HCT116 (cell line): ENCODE measurements at regions not wholly inside any gene's neighbourhood (a gene's known extent, or its start where the extent isn't known, plus 50 kb on each side); places are given as distances from the start of the nearest gene placed in this dataset.

ENCODE experiments used
- ATAC-seq: fragments of 200-7000 bp; cut with Tn5 transposase; 2 replicates; pipeline ENCODE4 v1.9.1; 2020; ENCODE audit warnings: mild to moderate bottlenecking, moderate library complexity
- BruUV-seq: library from RNA; stranded (reverse); fragments of 400-500 nt; replicated peaks from 2 replicates; lab custom pipeline; 2021; lab: Mats Ljungman, UMichigan
- CTCF ChIA-PET: fragments of 300-600 bp; sonication (Branson Sonifier 250); formaldehyde crosslinking; loops from one replicate; lab custom pipeline; 2021; ENCODE audit warnings: antibody characterized with exemption; lab: Charles Lee
- POLR2A ChIA-PET: fragments of 300-600, 350-600 bp; sonication (Branson Sonifier 250); formaldehyde crosslinking; loops from one replicate; lab custom pipeline; 2021; ENCODE audit warnings: antibody characterized with exemption; lab: Charles Lee
- RAD21 ChIA-PET, 2 experiments: fragments of 300-600 bp; sonication (Branson Sonifier 250); formaldehyde crosslinking; loops; one replicate each; lab custom pipeline; 2023; ENCODE audit warnings: low total read pairs in 2 of 2; ENCODE audit not compliant: uncharacterized antibody in 2 of 2, unreplicated experiment in 2 of 2, low non-redundant PET in 1 of 2; lab: Charles Lee
- DNase-seq: peaks from one replicate; pipeline ENCODE4 v3.0.0-alpha.2; 2010; ENCODE audit warnings: low read depth, low spot score
- H2AFZ ChIP-seq: fragments of 200-600 bp; shearing (Covaris generic), sonication (generic); 2 replicates; pipeline ENCODE4 v1.6.1; 2017; ENCODE audit warnings: low read depth, mixed run types, mixed read lengths, antibody characterized with exemption, low read length; ENCODE audit not compliant: poor library complexity, severe bottlenecking
- H3K27ac ChIP-seq: 2 replicates; pipeline ENCODE4 v1.5.1; 2012; ENCODE audit warnings: low read depth, low read length
- H3K27me3 ChIP-seq: fragments of 200-600 bp; sonication (generic); 2 replicates; pipeline ENCODE4 v1.6.1; 2016; ENCODE audit warnings: mixed run types, low read length, mixed read lengths; ENCODE audit not compliant: insufficient read depth
- H3K36me3 ChIP-seq, 2 experiments: fragments of 200-500 bp in 1 of 2; fragments of 200-600 bp in 1 of 2; sonication (Bioruptor generic) in 1 of 2; sonication (generic) in 1 of 2; 2 replicates each; pipeline versions ENCODE4 v1.5.1 to v1.6.1; 2014 to 2016; ENCODE audit warnings: low read length in 2 of 2, inconsistent platforms in 1 of 2, mixed read lengths in 1 of 2, mixed run types in 1 of 2; ENCODE audit not compliant: insufficient read depth in 2 of 2, control insufficient read depth in 1 of 2
- H3K4me1 ChIP-seq, 2 experiments: fragments of 200-600 bp in 1 of 2; sonication (generic) in 1 of 2; 2 replicates each; pipeline versions ENCODE4 v1.5.1 to v1.6.1; 2012 to 2017; ENCODE audit warnings: low read length in 2 of 2, inconsistent platforms in 1 of 2, mild to moderate bottlenecking in 1 of 2, mixed read lengths in 1 of 2, mixed run types in 1 of 2, moderate library complexity in 1 of 2; ENCODE audit not compliant: insufficient read depth in 2 of 2, control insufficient read depth in 1 of 2
- H3K4me2 ChIP-seq: fragments of 200-600 bp; sonication (generic); 2 replicates; pipeline ENCODE4 v1.6.1; 2017; ENCODE audit warnings: mixed run types, low read length, mixed read lengths
- H3K4me3 ChIP-seq, 2 experiments: fragments of 200-600 bp in 1 of 2; sonication (generic) in 1 of 2; replicated peaks in 1 of 2; 2 replicates each; pipeline ENCODE4 v1.5.1; 2011 to 2016; ENCODE audit warnings: low read length in 2 of 2, control low read depth in 1 of 2, low read depth in 1 of 2, mild to moderate bottlenecking in 1 of 2, mixed read lengths in 1 of 2, mixed run types in 1 of 2
- H3K79me2 ChIP-seq: fragments of 200-600 bp; sonication (generic); 2 replicates; pipeline ENCODE4 v1.6.1; 2017; ENCODE audit warnings: mild to moderate bottlenecking, mixed run types, low read length, moderate library complexity, mixed read lengths; ENCODE audit not compliant: insufficient read depth
- H3K9ac ChIP-seq: fragments of 200-600 bp; sonication (generic); 2 replicates; pipeline ENCODE4 v1.6.1; 2016; ENCODE audit warnings: low read length, mixed read lengths
- H3K9me2 ChIP-seq: fragments of 200-600 bp; sonication (generic), shearing (Covaris generic); 2 replicates; pipeline ENCODE4 v1.6.1; 2017; ENCODE audit warnings: mixed run types, mild to moderate bottlenecking, moderate library complexity; ENCODE audit not compliant: insufficient read depth
- H3K9me3 ChIP-seq, 2 experiments: fragments of 200-500 bp in 1 of 2; fragments of 200-600 bp in 1 of 2; sonication (Bioruptor generic) in 1 of 2; sonication (generic) in 1 of 2; 2 replicates each; pipeline ENCODE4 v1.6.1; 2014 to 2017; ENCODE audit warnings: low read length in 2 of 2, mixed read lengths in 2 of 2, inconsistent platforms in 1 of 2, low read depth in 1 of 2, mild to moderate bottlenecking in 1 of 2, mixed run types in 1 of 2, moderate library complexity in 1 of 2; ENCODE audit not compliant: control insufficient read depth in 1 of 2, insufficient read depth in 1 of 2
- H4K20me1 ChIP-seq: fragments of 200-600 bp; sonication (generic), shearing (Covaris generic); 2 replicates; pipeline ENCODE4 v1.6.1; 2017; ENCODE audit warnings: mixed run types, mild to moderate bottlenecking, moderate library complexity; ENCODE audit not compliant: insufficient read depth
- CEBPB ChIP-seq: IDR thresholded peaks from 2 replicates; pipeline ENCODE4 v1.6.1; 2012; ENCODE audit warnings: low read depth
- EGR1 ChIP-seq: IDR thresholded peaks from 2 replicates; pipeline ENCODE4 v1.6.1; 2012; ENCODE audit warnings: low read depth
- ELF1 ChIP-seq: IDR thresholded peaks from 2 replicates; pipeline ENCODE4 v1.6.1; 2012; ENCODE audit warnings: low read depth, borderline replicate concordance
- EZH2 ChIP-seq: fragments of 200-600 bp; sonication (generic); IDR thresholded peaks from 2 replicates; pipeline ENCODE4 v1.6.1; 2017; ENCODE audit warnings: antibody characterized with exemption, mixed run types
- EZH2phosphoT487 ChIP-seq: fragments of 200-600 bp; IDR thresholded peaks from 2 replicates; pipeline ENCODE4 v1.6.1; 2018; ENCODE audit warnings: antibody characterized with exemption, borderline replicate concordance
- POLR2A ChIP-seq: IDR thresholded peaks from 2 replicates; pipeline ENCODE4 v1.7.0; 2011; ENCODE audit warnings: borderline replicate concordance; ENCODE audit not compliant: insufficient read depth, insufficient read length; ENCODE audit errors: extremely low read depth
- RAD21 ChIP-seq: IDR thresholded peaks from 2 replicates; pipeline ENCODE4 v1.6.1; 2012; ENCODE audit warnings: low read depth, mild to moderate bottlenecking
- YY1 ChIP-seq: IDR thresholded peaks from 2 replicates; pipeline ENCODE4 v1.6.1; 2011; ENCODE audit warnings: low read length, low read depth, moderate library complexity, mild to moderate bottlenecking; ENCODE audit not compliant: insufficient replicate concordance; ENCODE audit errors: extremely low read depth
- ZNF274 ChIP-seq: fragments of 200-500 bp; sonication (Bioruptor generic); IDR thresholded peaks from 2 replicates; pipeline ENCODE4 v1.6.1; 2014; ENCODE audit warnings: mild to moderate bottlenecking, low read depth, low read length, inconsistent platforms
- intact Hi-C: fragments of 100-400 bp; cut with micrococcal nuclease; formaldehyde crosslinking; loops from 2 replicates; pipeline ENCODE4 v1.10.0; 2022
- TF ChIP-seq, protein P1 (sequence below): IDR thresholded peaks from 2 replicates; pipeline ENCODE4 v1.6.1; 2012
- TF ChIP-seq, protein P2 (sequence below): IDR thresholded peaks from 2 replicates; pipeline ENCODE4 v1.6.1; 2012; ENCODE audit warnings: low read depth
- TF ChIP-seq, protein P3 (sequence below), 3 experiments: fragments of 200-600 bp in 1 of 3; sonication (generic) in 1 of 3; IDR thresholded peaks in 2 of 3; conservative IDR thresholded peaks in 1 of 3; 2 replicates each; pipeline ENCODE4 v1.5.1; 2012 to 2017; ENCODE audit warnings: low read depth in 2 of 3, low read length in 2 of 3, antibody characterized with exemption in 1 of 3, borderline replicate concordance in 1 of 3, control low read depth in 1 of 3, mild to moderate bottlenecking in 1 of 3, mixed read lengths in 1 of 3, mixed run types in 1 of 3, moderate library complexity in 1 of 3; ENCODE audit not compliant: insufficient read depth in 1 of 3

- DNase-seq (no peak), ATAC-seq (no peak)
- TF ChIP-seq, protein P1, sequence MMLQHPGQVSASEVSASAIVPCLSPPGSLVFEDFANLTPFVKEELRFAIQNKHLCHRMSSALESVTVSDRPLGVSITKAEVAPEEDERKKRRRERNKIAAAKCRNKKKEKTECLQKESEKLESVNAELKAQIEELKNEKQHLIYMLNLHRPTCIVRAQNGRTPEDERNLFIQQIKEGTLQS: no peak
- TF ChIP-seq ELF1 (no peak), EZH2phosphoT487 (no peak), EZH2 (no peak), ZNF274 (no peak), RAD21 (no peak), POLR2A (no peak), YY1 (no peak), CEBPB (no peak), EGR1 (no peak)
- TF ChIP-seq, protein P2, sequence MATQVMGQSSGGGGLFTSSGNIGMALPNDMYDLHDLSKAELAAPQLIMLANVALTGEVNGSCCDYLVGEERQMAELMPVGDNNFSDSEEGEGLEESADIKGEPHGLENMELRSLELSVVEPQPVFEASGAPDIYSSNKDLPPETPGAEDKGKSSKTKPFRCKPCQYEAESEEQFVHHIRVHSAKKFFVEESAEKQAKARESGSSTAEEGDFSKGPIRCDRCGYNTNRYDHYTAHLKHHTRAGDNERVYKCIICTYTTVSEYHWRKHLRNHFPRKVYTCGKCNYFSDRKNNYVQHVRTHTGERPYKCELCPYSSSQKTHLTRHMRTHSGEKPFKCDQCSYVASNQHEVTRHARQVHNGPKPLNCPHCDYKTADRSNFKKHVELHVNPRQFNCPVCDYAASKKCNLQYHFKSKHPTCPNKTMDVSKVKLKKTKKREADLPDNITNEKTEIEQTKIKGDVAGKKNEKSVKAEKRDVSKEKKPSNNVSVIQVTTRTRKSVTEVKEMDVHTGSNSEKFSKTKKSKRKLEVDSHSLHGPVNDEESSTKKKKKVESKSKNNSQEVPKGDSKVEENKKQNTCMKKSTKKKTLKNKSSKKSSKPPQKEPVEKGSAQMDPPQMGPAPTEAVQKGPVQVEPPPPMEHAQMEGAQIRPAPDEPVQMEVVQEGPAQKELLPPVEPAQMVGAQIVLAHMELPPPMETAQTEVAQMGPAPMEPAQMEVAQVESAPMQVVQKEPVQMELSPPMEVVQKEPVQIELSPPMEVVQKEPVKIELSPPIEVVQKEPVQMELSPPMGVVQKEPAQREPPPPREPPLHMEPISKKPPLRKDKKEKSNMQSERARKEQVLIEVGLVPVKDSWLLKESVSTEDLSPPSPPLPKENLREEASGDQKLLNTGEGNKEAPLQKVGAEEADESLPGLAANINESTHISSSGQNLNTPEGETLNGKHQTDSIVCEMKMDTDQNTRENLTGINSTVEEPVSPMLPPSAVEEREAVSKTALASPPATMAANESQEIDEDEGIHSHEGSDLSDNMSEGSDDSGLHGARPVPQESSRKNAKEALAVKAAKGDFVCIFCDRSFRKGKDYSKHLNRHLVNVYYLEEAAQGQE: no peak
- TF ChIP-seq, protein P3, sequence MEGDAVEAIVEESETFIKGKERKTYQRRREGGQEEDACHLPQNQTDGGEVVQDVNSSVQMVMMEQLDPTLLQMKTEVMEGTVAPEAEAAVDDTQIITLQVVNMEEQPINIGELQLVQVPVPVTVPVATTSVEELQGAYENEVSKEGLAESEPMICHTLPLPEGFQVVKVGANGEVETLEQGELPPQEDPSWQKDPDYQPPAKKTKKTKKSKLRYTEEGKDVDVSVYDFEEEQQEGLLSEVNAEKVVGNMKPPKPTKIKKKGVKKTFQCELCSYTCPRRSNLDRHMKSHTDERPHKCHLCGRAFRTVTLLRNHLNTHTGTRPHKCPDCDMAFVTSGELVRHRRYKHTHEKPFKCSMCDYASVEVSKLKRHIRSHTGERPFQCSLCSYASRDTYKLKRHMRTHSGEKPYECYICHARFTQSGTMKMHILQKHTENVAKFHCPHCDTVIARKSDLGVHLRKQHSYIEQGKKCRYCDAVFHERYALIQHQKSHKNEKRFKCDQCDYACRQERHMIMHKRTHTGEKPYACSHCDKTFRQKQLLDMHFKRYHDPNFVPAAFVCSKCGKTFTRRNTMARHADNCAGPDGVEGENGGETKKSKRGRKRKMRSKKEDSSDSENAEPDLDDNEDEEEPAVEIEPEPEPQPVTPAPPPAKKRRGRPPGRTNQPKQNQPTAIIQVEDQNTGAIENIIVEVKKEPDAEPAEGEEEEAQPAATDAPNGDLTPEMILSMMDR (IDR thresholded peaks at IDR 0.05 in 2 of 3, conservative IDR thresholded peaks at IDR 0.05 in 1 of 3; ENCODE audit: borderline replicate concordance in 1 of 3, insufficient read depth in 1 of 3, low read depth in 2 of 3, low read length in 2 of 3): no peak
- Histone ChIP-seq H3K27me3 (no peaks in the 10 kb centered on the region), H3K9me2 (no peaks in the 10 kb centered on the region), H3K36me3 (no peaks in the 10 kb centered on the region), H3K4me1 (no peaks in the 10 kb centered on the region), H3K27ac (no peak overlapping the region), H3K79me2 (no peaks in the 10 kb centered on the region), H2AFZ (no peak overlapping the region), H3K9ac (no peak overlapping the region), H3K4me3 (no peak overlapping the region), H4K20me1 (no peaks in the 10 kb centered on the region), H3K4me2 (no peak overlapping the region), H3K9me3 (peaks cover 0 to 12% of the 10 kb centered on the region in 2 experiments; a peak in 1 of 4 replicates)
- no TSS peak for BruUV-seq
- RAD21 ChIA-PET: no interaction called here
- intact Hi-C loops: no loop called here
- POLR2A ChIA-PET: no interaction called here
- CTCF ChIA-PET: no interaction called here
These were observed 51.6 kb upstream of the ADRA2C start for GRCh38 chr4:3714642-3715001.
